H9 (cell line): ENCODE measurements at regions not wholly inside any gene's neighbourhood (a gene's known extent, or its start where the extent isn't known, plus 50 kb on each side); places are given as distances from the start of the nearest gene placed in this dataset.

Source experiments
- DNase-seq: peaks from one replicate; pipeline ENCODE4 v3.0.0-alpha.2; 2017
- H2AFZ ChIP-seq: one replicate; pipeline ENCODE4 v1.6.1; 2013; ENCODE audit warnings: mild to moderate bottlenecking, low read length, control low read depth, moderate library complexity
- H2AK5ac ChIP-seq: 2 replicates; pipeline ENCODE4 v1.6.1; 2013; ENCODE audit warnings: low read length, control low read depth, mixed read lengths; ENCODE audit not compliant: insufficient read length
- H2BK120ac ChIP-seq: one replicate; pipeline ENCODE4 v1.6.1; 2013; ENCODE audit warnings: low read depth, mild to moderate bottlenecking, low read length, control low read depth, inconsistent platforms; ENCODE audit not compliant: poor library complexity, severe bottlenecking
- H2BK12ac ChIP-seq: 2 replicates; pipeline ENCODE4 v1.6.1; 2013; ENCODE audit warnings: low read length, control low read depth, mixed read lengths, low read depth; ENCODE audit not compliant: insufficient read length
- H2BK15ac ChIP-seq: 2 replicates; pipeline ENCODE4 v1.6.1; 2013; ENCODE audit warnings: low read depth, low read length, control low read depth
- H2BK20ac ChIP-seq: one replicate; pipeline ENCODE4 v1.6.1; 2013; ENCODE audit warnings: low read depth, mild to moderate bottlenecking, low read length, control low read depth, inconsistent platforms; ENCODE audit not compliant: poor library complexity, severe bottlenecking
- H2BK5ac ChIP-seq: 2 replicates; pipeline ENCODE4 v1.6.1; 2013; ENCODE audit warnings: low read length, control low read depth, mixed read lengths; ENCODE audit not compliant: insufficient read length
- H3K14ac ChIP-seq: 2 replicates; pipeline ENCODE4 v1.6.1; 2013; ENCODE audit warnings: low read length, control low read depth; ENCODE audit not compliant: insufficient read depth
- H3K18ac ChIP-seq: 2 replicates; pipeline ENCODE4 v1.6.1; 2013; ENCODE audit warnings: low read depth, mild to moderate bottlenecking, mixed read lengths, low read length, control low read depth; ENCODE audit not compliant: insufficient read length
- H3K23ac ChIP-seq: 2 replicates; pipeline ENCODE4 v1.6.1; 2013; ENCODE audit warnings: low read length, control low read depth, mixed read lengths, low read depth; ENCODE audit not compliant: insufficient read length
- H3K23me2 ChIP-seq: 2 replicates; pipeline ENCODE4 v1.6.1; 2013; ENCODE audit warnings: low read depth, mild to moderate bottlenecking, mixed read lengths, low read length, control low read depth; ENCODE audit not compliant: insufficient read length, poor library complexity, severe bottlenecking
- H3K27ac ChIP-seq: 2 replicates; pipeline ENCODE4 v1.5.1; 2013; ENCODE audit warnings: low read length, control low read depth, mixed read lengths, low read depth; ENCODE audit not compliant: insufficient read length
- H3K27me3 ChIP-seq: 2 replicates; pipeline ENCODE4 v1.6.1; 2013; ENCODE audit warnings: low read length, control low read depth, inconsistent platforms; ENCODE audit not compliant: insufficient read depth
- H3K4ac ChIP-seq: 2 replicates; pipeline ENCODE4 v1.6.1; 2013; ENCODE audit warnings: low read depth, mild to moderate bottlenecking, control low read depth, inconsistent platforms, low read length, moderate library complexity
- H3K4me1 ChIP-seq: 2 replicates; pipeline ENCODE4 v1.6.1; 2013; ENCODE audit warnings: low read length, control low read depth, inconsistent platforms; ENCODE audit not compliant: insufficient read depth
- H3K4me2 ChIP-seq: 2 replicates; pipeline ENCODE4 v1.6.1; 2013; ENCODE audit warnings: low read length, control low read depth, mixed read lengths; ENCODE audit not compliant: insufficient read length, insufficient read depth
- H3K56ac ChIP-seq: 2 replicates; pipeline ENCODE4 v1.6.1; 2013; ENCODE audit warnings: low read depth, mild to moderate bottlenecking, mixed read lengths, low read length, control low read depth; ENCODE audit not compliant: insufficient read length
- H3K79me1 ChIP-seq: 2 replicates; pipeline ENCODE4 v1.6.1; 2013; ENCODE audit warnings: low read depth, mild to moderate bottlenecking, moderate library complexity, low read length, control low read depth, inconsistent platforms; ENCODE audit not compliant: insufficient read depth, poor library complexity, severe bottlenecking
- H3K79me2 ChIP-seq: 2 replicates; pipeline ENCODE4 v1.6.1; 2013; ENCODE audit warnings: low read length, control low read depth, inconsistent platforms; ENCODE audit not compliant: insufficient read depth
- H3K9ac ChIP-seq: 2 replicates; pipeline ENCODE4 v1.6.1; 2013; ENCODE audit warnings: low read length, control low read depth, mixed read lengths; ENCODE audit not compliant: insufficient read length; ENCODE audit errors: extremely low read depth
- H3K9me3 ChIP-seq: one replicate; pipeline ENCODE4 v1.6.1; 2013; ENCODE audit warnings: low read depth, low read length, inconsistent platforms; ENCODE audit not compliant: control insufficient read depth
- H3T11ph ChIP-seq: one replicate; pipeline ENCODE4 v1.6.1; 2013; ENCODE audit warnings: mild to moderate bottlenecking, low read length, control low read depth, inconsistent platforms
- H4K20me1 ChIP-seq: one replicate; pipeline ENCODE4 v1.6.1; 2013; ENCODE audit not compliant: control insufficient read depth, insufficient read length, insufficient read depth
- H4K5ac ChIP-seq: 2 replicates; pipeline ENCODE4 v1.6.1; 2013; ENCODE audit warnings: low read depth, mild to moderate bottlenecking, mixed read lengths, low read length, control low read depth; ENCODE audit not compliant: insufficient read length
- H4K8ac ChIP-seq: replicated peaks from 2 replicates; pipeline ENCODE4 v1.6.1; 2013; ENCODE audit warnings: low read length, control low read depth, mixed read lengths, low read depth; ENCODE audit not compliant: insufficient read length
- H4K91ac ChIP-seq: 2 replicates; pipeline ENCODE4 v1.6.1; 2013; ENCODE audit warnings: low read depth, mild to moderate bottlenecking, moderate library complexity, mixed read lengths, low read length, control low read depth; ENCODE audit not compliant: insufficient read length
- H3K27ac Mint-ChIP-seq, 3 experiments: 2 replicates in 2 of 3; 3 replicates in 1 of 3; pipeline ENCODE4 v1.8.0; 2020 to 2021; ENCODE audit warnings: mixed read lengths in 3 of 3, mild to moderate bottlenecking in 1 of 3, moderate library complexity in 1 of 3
- H3K27me3 Mint-ChIP-seq: 2 replicates; pipeline ENCODE4 v1.8.0; 2021; ENCODE audit warnings: low read depth, mild to moderate bottlenecking, moderate library complexity, mixed read lengths
- H3K36me3 Mint-ChIP-seq, 3 experiments: 2 replicates in 2 of 3; 3 replicates in 1 of 3; pipeline ENCODE4 v1.8.0; 2020 to 2021; ENCODE audit warnings: low read depth in 3 of 3, mixed read lengths in 3 of 3; ENCODE audit not compliant: insufficient read depth in 1 of 3
- H3K4me1 Mint-ChIP-seq, 2 experiments: 2 replicates each; pipeline ENCODE4 v1.8.0; 2020; ENCODE audit warnings: mixed read lengths in 2 of 2
- H3K4me3 Mint-ChIP-seq, 2 experiments: 2 replicates in 1 of 2; 3 replicates in 1 of 2; pipeline ENCODE4 v1.8.0; 2020 to 2021; ENCODE audit warnings: mild to moderate bottlenecking in 2 of 2, mixed read lengths in 2 of 2, moderate library complexity in 1 of 2
- H3K9me3 Mint-ChIP-seq, 2 experiments: 2 replicates in 1 of 2; 3 replicates in 1 of 2; pipeline ENCODE4 v1.8.0; 2020; ENCODE audit warnings: mild to moderate bottlenecking in 2 of 2, mixed read lengths in 2 of 2, moderate library complexity in 1 of 2
- CTCF ChIP-seq: fragments of 200-600 bp; sonication (generic); conservative IDR thresholded peaks from 3 replicates; pipeline ENCODE4 v1.8.0; 2021; ENCODE audit warnings: antibody characterized with exemption, mild to moderate bottlenecking
- WGBS: extraction: QIAGEN DNeasy Blood & Tissue Kit; methylation state at CpG from one replicate; pipeline ENCODE4 v1.1.7; 2013; ENCODE audit warnings: missing lambda C conversion rate, low lambda C conversion rate, mixed read lengths; ENCODE audit not compliant: insufficient read length; ENCODE audit errors: extremely low coverage; 5-methylcytosine and 5-hydroxymethylcytosine counted together

GRCh38 chr20:52401431-52401830 lies 209.9 kb upstream of the ZFP64 start:
- Histone ChIP-seq H3K18ac (no peak overlapping the region), H4K5ac (no peak overlapping the region), H3T11ph (no peak overlapping the region), H3K14ac (no peak overlapping the region), H4K8ac (no peak overlapping the region), H2BK5ac (no peak overlapping the region), H3K79me2 (no peaks in the 10 kb centered on the region), H3K4me1 (no peaks in the 10 kb centered on the region), H2AFZ (no peak overlapping the region), H4K20me1 (no peaks in the 10 kb centered on the region), H2BK20ac (no peak overlapping the region), H3K9me3 (no peaks in the 10 kb centered on the region), H3K9ac (no peak overlapping the region), H2BK12ac (no peak overlapping the region), H3K23ac (no peak overlapping the region), H3K79me1 (no peaks in the 10 kb centered on the region), H3K27ac (no peak overlapping the region), H3K23me2 (no peaks in the 10 kb centered on the region), H2AK5ac (no peak overlapping the region), H4K91ac (no peak overlapping the region), H3K27me3 (no peaks in the 10 kb centered on the region), H3K56ac (no peak overlapping the region), H3K4me2 (no peak overlapping the region), H2BK15ac (no peak overlapping the region), H2BK120ac (no peak overlapping the region), H3K4ac (no peak overlapping the region)
- H3K4me1 Mint-ChIP-seq = no peaks in the 10 kb centered on the region
- no peaks in the 10 kb centered on the region for H3K36me3 Mint-ChIP-seq
- no peak overlapping the region for H3K27ac Mint-ChIP-seq
- peaks cover 3% of the 10 kb centered on the region; the same call in 1 of the 2 replicates for H3K27me3 Mint-ChIP-seq
- no CpG with 5 or more reads among the region's 1 CpG for WGBS
- H3K9me3 Mint-ChIP-seq = no peaks in the 10 kb centered on the region
- no peak for TF ChIP-seq CTCF
- H3K4me3 Mint-ChIP-seq = no peak overlapping the region
- no peak for DNase-seq
